PC-3 (cell line): ENCODE measurements at regions not wholly inside any gene's neighbourhood (a gene's known extent, or its start where the extent isn't known, plus 50 kb on each side); places are given as distances from the start of the nearest gene placed in this dataset.

Source experiments
- ATAC-seq: fragments of 200-7000 bp; cut with Tn5 transposase; 2 replicates; pipeline ENCODE4 v1.9.1; 2020; ENCODE audit warnings: mild to moderate bottlenecking, moderate library complexity
- BruUV-seq: library from RNA; stranded (reverse); fragments of 400-500 nt; replicated peaks from 2 replicates; lab custom pipeline; 2021; lab: Mats Ljungman, UMichigan
- CTCF ChIA-PET: fragments of 300-600 bp; sonication (Branson Sonifier 250); formaldehyde crosslinking; loops from one replicate; lab custom pipeline; 2022; ENCODE audit warnings: antibody characterized with exemption; lab: Charles Lee
- POLR2A ChIA-PET: fragments of 300-600 bp; sonication (Branson Sonifier 250); formaldehyde crosslinking; loops from one replicate; lab custom pipeline; 2022; ENCODE audit warnings: antibody characterized with exemption; ENCODE audit not compliant: unreplicated experiment; lab: Charles Lee
- DNase-seq: peaks from one replicate; pipeline ENCODE4 v3.0.0-alpha.2; 2015
- H2AFZ ChIP-seq: fragments of 300-600 bp; sonication (generic); 2 replicates; pipeline ENCODE4 v1.6.0; 2016; ENCODE audit warnings: antibody characterized with exemption, low read length
- H3F3A ChIP-seq: fragments of 300-600 bp; sonication (generic); one replicate; pipeline ENCODE4 v1.6.0; 2017; ENCODE audit warnings: antibody characterized with exemption, low read length, control low read depth, mild to moderate bottlenecking; ENCODE audit not compliant: unreplicated experiment
- H3K27ac ChIP-seq: fragments of 300-600 bp; sonication (generic); 2 replicates; pipeline ENCODE4 v1.5.1; 2016; ENCODE audit warnings: mild to moderate bottlenecking, low read length
- H3K27me3 ChIP-seq: fragments of 300-600 bp; sonication (generic); 2 replicates; pipeline ENCODE4 v1.6.1; 2016; ENCODE audit warnings: low read length, mixed read lengths
- H3K36me3 ChIP-seq: fragments of 300-600 bp; sonication (generic); 2 replicates; pipeline ENCODE4 v1.6.1; 2016; ENCODE audit warnings: low read depth, mixed run types, low read length, mixed read lengths
- H3K4me1 ChIP-seq: fragments of 300-600 bp; sonication (generic); 2 replicates; pipeline ENCODE4 v1.5.1; 2016; ENCODE audit warnings: low read length; ENCODE audit not compliant: insufficient read depth
- H3K4me2 ChIP-seq: fragments of 300-600 bp; sonication (generic); 2 replicates; pipeline ENCODE4 v1.6.0; 2016; ENCODE audit warnings: low read length
- H3K4me3 ChIP-seq: fragments of 300-600 bp; sonication (generic); 2 replicates; pipeline ENCODE4 v1.5.1; 2016; ENCODE audit warnings: mild to moderate bottlenecking, low read length, mixed read lengths
- H3K79me2 ChIP-seq: fragments of 300-600 bp; sonication (generic); 2 replicates; pipeline ENCODE4 v1.6.1; 2017; ENCODE audit warnings: low read length, mixed read lengths
- H3K9ac ChIP-seq: fragments of 300-600 bp; sonication (generic); 2 replicates; pipeline ENCODE4 v1.6.0; 2016; ENCODE audit warnings: mild to moderate bottlenecking, low read length
- H3K9me2 ChIP-seq: fragments of 300-600 bp; sonication (generic); replicated peaks from 2 replicates; pipeline ENCODE4 v1.6.1; 2016; ENCODE audit warnings: mixed run types, low read length, mixed read lengths
- H3K9me3 ChIP-seq: fragments of 300-600 bp; sonication (generic); 2 replicates; pipeline ENCODE4 v1.6.1; 2016; ENCODE audit warnings: low read length, mixed read lengths
- H4K20me1 ChIP-seq: fragments of 300-600 bp; sonication (generic); 2 replicates; pipeline ENCODE4 v1.6.1; 2016; ENCODE audit warnings: low read length, mixed read lengths
- EZH2 ChIP-seq: fragments of 300-600 bp; sonication (generic); IDR thresholded peaks from one replicate; pipeline ENCODE4 v1.6.1; 2017; ENCODE audit warnings: antibody characterized with exemption, mild to moderate bottlenecking, low read length; ENCODE audit not compliant: unreplicated experiment
- EZH2phosphoT487 ChIP-seq: fragments of 300-600 bp; sonication (generic); IDR thresholded peaks from 2 replicates; pipeline ENCODE4 v1.6.1; 2018; ENCODE audit warnings: mild to moderate bottlenecking, antibody characterized with exemption, low read length, borderline replicate concordance
- intact Hi-C: fragments of 100-400 bp; cut with micrococcal nuclease; formaldehyde crosslinking; loops from 2 replicates; pipeline ENCODE4 v1.9.0; 2023
- TF ChIP-seq, protein P1 (sequence below): fragments of 300-600 bp; sonication (generic); conservative IDR thresholded peaks from 2 replicates; pipeline ENCODE4 v1.5.1; 2017; ENCODE audit warnings: antibody characterized with exemption, low read depth, mild to moderate bottlenecking, low read length

DNA sequence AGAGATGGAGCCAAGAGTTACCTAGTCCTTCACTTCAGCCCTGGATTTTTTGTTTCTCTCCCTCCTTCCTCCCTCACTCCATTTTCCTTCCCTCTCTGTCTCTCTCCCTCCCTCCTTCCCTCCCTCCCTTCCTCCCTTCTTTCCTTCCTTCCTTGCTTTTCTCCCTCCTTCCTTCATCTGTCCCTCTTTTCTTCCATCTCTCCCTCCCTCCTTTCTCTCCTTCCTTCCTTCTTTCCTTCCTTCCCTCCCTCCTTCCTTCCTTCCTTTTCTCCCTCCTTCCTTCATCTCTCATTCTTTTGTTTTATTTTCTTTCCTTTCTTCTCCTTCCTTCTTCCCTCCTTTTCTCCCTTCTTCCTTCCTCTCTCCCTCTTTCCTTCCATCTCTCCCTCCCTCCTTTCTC is 283.5 kb downstream of the MAF start:
- Histone ChIP-seq H3K27me3 (no peaks in the 10 kb centered on the region), H3K79me2 (no peaks in the 10 kb centered on the region), H3K9me3 (no peaks in the 10 kb centered on the region), H3K36me3 (no peaks in the 10 kb centered on the region), H3K27ac (no peak overlapping the region), H3K4me2 (no peak overlapping the region), H3K4me3 (no peak overlapping the region), H4K20me1 (no peaks in the 10 kb centered on the region), H2AFZ (no peak overlapping the region), H3K9me2 (no peaks in the 10 kb centered on the region), H3K9ac (no peak overlapping the region), H3F3A (no peaks in the 10 kb centered on the region), H3K4me1 (no peaks in the 10 kb centered on the region)
- no peak for DNase-seq
- intact Hi-C loops = no loop called here
- ChIA-PET CTCF (no interaction called here), POLR2A (no interaction called here)
- BruUV-seq = no TSS peak
- TF ChIP-seq EZH2 = no peak
- no peak for TF ChIP-seq EZH2phosphoT487
- TF ChIP-seq, protein P1, sequence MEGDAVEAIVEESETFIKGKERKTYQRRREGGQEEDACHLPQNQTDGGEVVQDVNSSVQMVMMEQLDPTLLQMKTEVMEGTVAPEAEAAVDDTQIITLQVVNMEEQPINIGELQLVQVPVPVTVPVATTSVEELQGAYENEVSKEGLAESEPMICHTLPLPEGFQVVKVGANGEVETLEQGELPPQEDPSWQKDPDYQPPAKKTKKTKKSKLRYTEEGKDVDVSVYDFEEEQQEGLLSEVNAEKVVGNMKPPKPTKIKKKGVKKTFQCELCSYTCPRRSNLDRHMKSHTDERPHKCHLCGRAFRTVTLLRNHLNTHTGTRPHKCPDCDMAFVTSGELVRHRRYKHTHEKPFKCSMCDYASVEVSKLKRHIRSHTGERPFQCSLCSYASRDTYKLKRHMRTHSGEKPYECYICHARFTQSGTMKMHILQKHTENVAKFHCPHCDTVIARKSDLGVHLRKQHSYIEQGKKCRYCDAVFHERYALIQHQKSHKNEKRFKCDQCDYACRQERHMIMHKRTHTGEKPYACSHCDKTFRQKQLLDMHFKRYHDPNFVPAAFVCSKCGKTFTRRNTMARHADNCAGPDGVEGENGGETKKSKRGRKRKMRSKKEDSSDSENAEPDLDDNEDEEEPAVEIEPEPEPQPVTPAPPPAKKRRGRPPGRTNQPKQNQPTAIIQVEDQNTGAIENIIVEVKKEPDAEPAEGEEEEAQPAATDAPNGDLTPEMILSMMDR = no peak
- ATAC-seq = no peak

DNA sequence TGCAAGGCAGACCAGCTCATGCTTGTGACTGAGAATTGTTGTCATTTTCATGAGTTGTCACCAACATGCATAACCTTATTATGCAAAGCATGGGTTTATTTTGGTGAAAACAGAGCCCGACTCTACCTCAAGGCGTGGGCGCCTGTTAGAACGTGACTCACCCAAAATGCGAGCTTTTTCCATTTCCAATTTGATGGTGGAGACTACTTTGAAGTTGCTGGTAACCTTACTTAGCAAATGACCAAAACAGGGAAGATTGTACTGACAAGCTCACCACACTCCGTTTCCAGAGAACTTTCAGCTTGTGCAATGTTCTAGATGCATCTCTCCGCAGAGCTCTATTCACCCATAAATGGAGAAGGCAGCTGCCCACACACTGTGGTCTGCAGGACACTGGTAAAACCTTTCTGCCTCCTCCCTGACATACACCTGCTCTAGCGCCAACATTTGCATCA is 284.5 kb downstream of the MAF start:
- Histone ChIP-seq H3K27me3 (0 out of 2 replicates have a peak, but pooled peaks cover 4% of the 10 kb centered on the region), H3F3A (no peaks in the 10 kb centered on the region)
- intact Hi-C loops = no loop called here

DNA sequence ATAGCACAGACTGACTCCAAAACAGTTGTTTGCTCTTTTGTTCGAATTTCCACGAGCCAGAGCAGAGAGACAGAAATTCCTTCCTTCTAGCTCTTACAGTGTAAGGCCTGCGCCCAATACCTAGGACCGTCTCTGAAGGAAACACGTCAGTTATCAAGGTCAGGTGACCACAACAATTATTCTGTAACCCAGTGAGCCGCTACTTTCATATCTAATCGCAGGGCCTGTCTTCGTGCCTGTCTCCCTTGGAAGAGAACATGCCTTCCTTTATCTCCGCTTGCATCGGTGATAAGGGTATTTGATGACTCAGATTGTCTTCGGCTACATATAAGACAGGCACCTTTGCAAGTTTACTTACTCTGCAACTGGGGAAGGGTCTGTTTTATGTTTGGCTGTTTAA is 288.0 kb downstream of the MAF start:
- no peaks in the 10 kb centered on the region for H3K9me2 ChIP-seq
- no peaks in the 10 kb centered on the region for H4K20me1 ChIP-seq
- peaks cover 10% of the 10 kb centered on the region; the same call in 1 of the 2 replicates for H3K27me3 ChIP-seq
- no peaks in the 10 kb centered on the region for H3K9me3 ChIP-seq
- no TSS peak for BruUV-seq
- POLR2A ChIA-PET = no interaction called here
- H3K36me3 ChIP-seq = no peaks in the 10 kb centered on the region
- no peak overlapping the region for H3K4me3 ChIP-seq
- H3K4me2 ChIP-seq = no peak overlapping the region
- no peaks in the 10 kb centered on the region for H3K79me2 ChIP-seq
- TF ChIP-seq EZH2phosphoT487 (no peak), EZH2 (no peak)
- TF ChIP-seq, protein P1 = no peak
- intact Hi-C loops = no loop called here
- no peak overlapping the region for H3K27ac ChIP-seq
- no peak overlapping the region for H3K9ac ChIP-seq
- H2AFZ ChIP-seq = no peak overlapping the region
- no peaks in the 10 kb centered on the region for H3K4me1 ChIP-seq
- CTCF ChIA-PET = no interaction called here
- H3F3A ChIP-seq = no peaks in the 10 kb centered on the region
- DNase-seq = no peak
- ATAC-seq = no peak

More for the DNA sequence above, 284.5 kb downstream of the MAF start:
- Histone ChIP-seq H3K4me2 (no peak overlapping the region), H4K20me1 (no peaks in the 10 kb centered on the region), H3K4me1 (no peaks in the 10 kb centered on the region), H2AFZ (no peak overlapping the region), H3K4me3 (no peak overlapping the region), H3K9me3 (no peaks in the 10 kb centered on the region), H3K79me2 (no peaks in the 10 kb centered on the region), H3K9ac (no peak overlapping the region), H3K9me2 (no peaks in the 10 kb centered on the region), H3K36me3 (no peaks in the 10 kb centered on the region), H3K27ac (no peak overlapping the region)
- no peak for ATAC-seq
- no peak for DNase-seq
- ChIA-PET POLR2A (no interaction called here), CTCF (no interaction called here)
- no peak for TF ChIP-seq EZH2phosphoT487
- no peak for TF ChIP-seq EZH2
- TF ChIP-seq, protein P1 = no peak
- no TSS peak for BruUV-seq
